DND-41 (cell line): ENCODE measurements at regions not wholly inside any gene's neighbourhood (a gene's known extent, or its start where the extent isn't known, plus 50 kb on each side); places are given as distances from the start of the nearest gene placed in this dataset.

Experiments used
- ATAC-seq: fragments of 200-7000 bp; cut with Tn5 transposase; 3 replicates; pipeline ENCODE4 v1.9.1; 2021; ENCODE audit warnings: low read depth; ENCODE audit not compliant: insufficient read depth
- DNase-seq: peaks from one replicate; pipeline ENCODE4 v3.0.0-alpha.2; 2020
- H2AFZ ChIP-seq: 2 replicates; pipeline ENCODE4 v1.6.0; 2012; ENCODE audit warnings: low read depth, low read length
- H3K27ac ChIP-seq: 2 replicates; pipeline ENCODE4 v1.5.1; 2012; ENCODE audit warnings: low read length, inconsistent platforms
- H3K27me3 ChIP-seq: fragments of 200-600 bp; sonication (generic); 2 replicates; pipeline ENCODE4 v1.6.0; 2012; ENCODE audit warnings: low read length, mild to moderate bottlenecking, inconsistent platforms; ENCODE audit not compliant: insufficient read depth, poor library complexity
- H3K36me3 ChIP-seq: 2 replicates; pipeline ENCODE4 v1.5.1; 2012; ENCODE audit warnings: low read length, inconsistent platforms; ENCODE audit not compliant: insufficient read depth
- H3K4me1 ChIP-seq: 2 replicates; pipeline ENCODE4 v1.5.1; 2012; ENCODE audit warnings: mild to moderate bottlenecking, low read length; ENCODE audit not compliant: insufficient read depth
- H3K4me2 ChIP-seq: 2 replicates; pipeline ENCODE4 v1.6.0; 2012; ENCODE audit warnings: mild to moderate bottlenecking, moderate library complexity, low read length, inconsistent platforms; ENCODE audit not compliant: insufficient read depth
- H3K4me3 ChIP-seq, 2 experiments: fragments of 200-600 bp in 1 of 2; shearing (Covaris generic) in 1 of 2; 2 replicates each; pipeline ENCODE4 v1.5.1; 2012 to 2016; ENCODE audit warnings: inconsistent platforms in 2 of 2, low read length in 2 of 2, mild to moderate bottlenecking in 2 of 2, low read depth in 1 of 2, moderate library complexity in 1 of 2
- H3K79me2 ChIP-seq: 2 replicates; pipeline ENCODE4 v1.6.0; 2012; ENCODE audit warnings: low read length, inconsistent platforms; ENCODE audit not compliant: insufficient read depth
- H3K9ac ChIP-seq: 2 replicates; pipeline ENCODE4 v1.6.0; 2012; ENCODE audit warnings: low read depth, mild to moderate bottlenecking, inconsistent platforms, low read length, moderate library complexity
- H3K9me3 ChIP-seq: 2 replicates; pipeline ENCODE4 v1.5.1; 2012; ENCODE audit warnings: low read length, moderate library complexity, mild to moderate bottlenecking, inconsistent platforms; ENCODE audit not compliant: insufficient read depth, severe bottlenecking
- H4K20me1 ChIP-seq: 2 replicates; pipeline ENCODE4 v1.6.0; 2012; ENCODE audit warnings: low read length; ENCODE audit not compliant: insufficient read depth
- CTCF ChIP-seq: IDR thresholded peaks from 2 replicates; pipeline ENCODE4 v1.5.1; 2012; ENCODE audit warnings: borderline replicate concordance, low read length, moderate library complexity, mild to moderate bottlenecking; ENCODE audit not compliant: poor library complexity, severe bottlenecking; ENCODE audit errors: extremely low read depth
- EZH2 ChIP-seq: IDR thresholded peaks from 3 replicates; pipeline ENCODE4 v1.6.1; 2012; ENCODE audit warnings: borderline replicate concordance, low read depth, mild to moderate bottlenecking, moderate library complexity, low read length, inconsistent platforms; ENCODE audit not compliant: severe bottlenecking

GRCh38 chr6:103269581-103269980 is 1590.1 kb downstream of the HACE1 start:
- no peaks in the 10 kb centered on the region for H4K20me1 ChIP-seq
- no peaks in the 10 kb centered on the region for H3K79me2 ChIP-seq
- no peak overlapping the region for H3K27ac ChIP-seq
- H3K4me1 ChIP-seq, result no peaks in the 10 kb centered on the region
- no peak for DNase-seq
- no peak overlapping the region for H3K9ac ChIP-seq
- H3K4me2 ChIP-seq, result no peak overlapping the region
- no peak for ATAC-seq
- H2AFZ ChIP-seq, result no peak overlapping the region
- H3K9me3 ChIP-seq, result no peaks in the 10 kb centered on the region
- no peak overlapping the region for H3K4me3 ChIP-seq
- no peaks in the 10 kb centered on the region for H3K27me3 ChIP-seq
- TF ChIP-seq EZH2 (no peak), CTCF (no peak)
- H3K36me3 ChIP-seq, result no peaks in the 10 kb centered on the region

GRCh38 chr6:103268335-103268734 is 1591.4 kb downstream of the HACE1 start:
- H3K4me1 ChIP-seq, result no peaks in the 10 kb centered on the region

GRCh38 chr6:103264020-103264419 is 1595.7 kb downstream of the HACE1 start:
- H3K4me2 ChIP-seq, result no peak overlapping the region
- no peaks in the 10 kb centered on the region for H4K20me1 ChIP-seq
- DNase-seq (no peak), ATAC-seq (no peak)
- H2AFZ ChIP-seq, result no peak overlapping the region
- no peaks in the 10 kb centered on the region for H3K36me3 ChIP-seq
- H3K4me3 ChIP-seq, result no peak overlapping the region
- no peak overlapping the region for H3K27ac ChIP-seq
- TF ChIP-seq EZH2, result no peak
- TF ChIP-seq CTCF, result no peak
- H3K9me3 ChIP-seq, result no peaks in the 10 kb centered on the region
- no peaks in the 10 kb centered on the region for H3K27me3 ChIP-seq
- no peak overlapping the region for H3K9ac ChIP-seq
- H3K4me1 ChIP-seq, result no peaks in the 10 kb centered on the region
- H3K79me2 ChIP-seq, result no peaks in the 10 kb centered on the region

More at GRCh38 chr6:103268335-103268734, 1591.4 kb downstream of the HACE1 start:
- no peak overlapping the region for H3K4me3 ChIP-seq
- no peaks in the 10 kb centered on the region for H3K9me3 ChIP-seq
- no peak overlapping the region for H3K4me2 ChIP-seq
- ATAC-seq (no peak), DNase-seq (no peak)
- no peak overlapping the region for H3K9ac ChIP-seq
- no peaks in the 10 kb centered on the region for H3K36me3 ChIP-seq
- no peaks in the 10 kb centered on the region for H4K20me1 ChIP-seq
- H2AFZ ChIP-seq, result no peak overlapping the region
- H3K27me3 ChIP-seq, result no peaks in the 10 kb centered on the region
- no peak for TF ChIP-seq CTCF
- TF ChIP-seq EZH2, result no peak
- H3K79me2 ChIP-seq, result no peaks in the 10 kb centered on the region
- no peak overlapping the region for H3K27ac ChIP-seq

GRCh38 chr6:103255132-103255531 is 1604.6 kb downstream of the HACE1 start:
- H4K20me1 ChIP-seq, result no peaks in the 10 kb centered on the region
- H3K27ac ChIP-seq, result no peak overlapping the region
- ATAC-seq (no peak), DNase-seq (no peak)
- no peak overlapping the region for H2AFZ ChIP-seq
- H3K4me2 ChIP-seq, result no peak overlapping the region
- no peaks in the 10 kb centered on the region for H3K4me1 ChIP-seq
- H3K79me2 ChIP-seq, result no peaks in the 10 kb centered on the region
- no peak overlapping the region for H3K4me3 ChIP-seq
- no peak overlapping the region for H3K9ac ChIP-seq
- H3K36me3 ChIP-seq, result no peaks in the 10 kb centered on the region
- no peaks in the 10 kb centered on the region for H3K9me3 ChIP-seq
- H3K27me3 ChIP-seq, result no peaks in the 10 kb centered on the region
- TF ChIP-seq EZH2 (no peak), CTCF (no peak)
